Activated CD8-positive, alpha-beta T cell treated with anti-CD3 and anti-CD28 coated beads, Interleukin-2, amount 10 ng/mL, durations not matched to agents 7 days and 5 days (primary cell): ENCODE measurements at regions not wholly inside any gene's neighbourhood (a gene's known extent, or its start where the extent isn't known, plus 50 kb on each side); places are given as distances from the start of the nearest gene placed in this dataset.

Experiments used
- ATAC-seq: fragments of 150-1000 bp; cut with Tn5 transposase; one replicate; pipeline ENCODE4 v1.10.0; 2021; ENCODE audit warnings: moderate library complexity
- CTCF ChIA-PET: fragments of 350-600 bp; sonication (Branson Sonifier 250); formaldehyde crosslinking; loops from one replicate; lab custom pipeline; 2021; ENCODE audit warnings: antibody characterized with exemption; lab: Charles Lee
- POLR2A ChIA-PET: fragments of 350-600 bp; sonication (Branson Sonifier 250); formaldehyde crosslinking; loops from one replicate; lab custom pipeline; 2021; ENCODE audit warnings: antibody characterized with exemption; lab: Charles Lee
- DNase-seq: peaks from one replicate; pipeline ENCODE4 v3.0.0-alpha.2; 2020
- H3K27ac Mint-ChIP-seq: one replicate; pipeline ENCODE4 v1.8.0; 2021; ENCODE audit warnings: mild to moderate bottlenecking, mixed read lengths
- H3K27me3 Mint-ChIP-seq: one replicate; pipeline ENCODE4 v1.8.0; 2021; ENCODE audit warnings: low read depth, mixed read lengths
- H3K36me3 Mint-ChIP-seq: one replicate; pipeline ENCODE4 v1.8.0; 2021; ENCODE audit warnings: low read depth, mixed read lengths
- H3K4me1 Mint-ChIP-seq: one replicate; pipeline ENCODE4 v1.8.0; 2021; ENCODE audit warnings: low read depth, mixed read lengths
- H3K4me3 Mint-ChIP-seq: one replicate; pipeline ENCODE4 v1.8.0; 2021; ENCODE audit warnings: mild to moderate bottlenecking, mixed read lengths
- H3K9me3 Mint-ChIP-seq: one replicate; pipeline ENCODE4 v1.8.0; 2022; ENCODE audit warnings: mixed read lengths; ENCODE audit not compliant: insufficient read depth

- ChIA-PET CTCF (no interaction called here), POLR2A (no interaction called here)
- Mint-ChIP-seq H3K9me3 (no peaks in the 10 kb centered on the region), H3K36me3 (no peaks in the 10 kb centered on the region), H3K4me1 (no peaks in the 10 kb centered on the region), H3K27me3 (no peaks in the 10 kb centered on the region), H3K27ac (no peak overlapping the region), H3K4me3 (no peak overlapping the region)
- DNase-seq (no peak), ATAC-seq (no peak)
Measured at GRCh38 chr5:89127191-89127590, 244.2 kb upstream of the MEF2C start.

DNA sequence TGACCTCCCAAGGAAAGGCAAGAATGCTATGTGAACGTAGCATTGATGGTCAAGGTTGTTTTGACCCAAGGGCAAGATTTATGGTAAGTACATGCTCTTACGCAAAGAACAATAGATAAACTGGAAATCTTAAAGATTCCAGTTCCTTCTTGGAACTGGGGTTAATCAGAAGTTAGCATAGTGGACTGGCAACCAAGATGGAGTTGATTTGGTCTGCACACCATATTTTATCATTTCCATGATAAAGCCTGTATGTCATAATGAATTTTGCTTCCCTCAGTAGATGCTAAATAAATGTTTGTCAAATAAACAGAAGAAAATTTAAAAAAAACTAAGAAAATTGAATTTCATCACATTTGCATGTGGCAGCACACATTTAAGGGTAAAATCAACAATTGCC, 242.4 kb upstream of the MEF2C start:
- no peak overlapping the region for H3K27ac Mint-ChIP-seq
- H3K4me1 Mint-ChIP-seq: no peaks in the 10 kb centered on the region
- no peaks in the 10 kb centered on the region for H3K9me3 Mint-ChIP-seq
- H3K36me3 Mint-ChIP-seq: no peaks in the 10 kb centered on the region
- no peaks in the 10 kb centered on the region for H3K27me3 Mint-ChIP-seq
- DNase-seq: no peak
- ChIA-PET POLR2A (no interaction called here), CTCF (no interaction called here)
- no peak overlapping the region for H3K4me3 Mint-ChIP-seq
- no peak for ATAC-seq

DNA sequence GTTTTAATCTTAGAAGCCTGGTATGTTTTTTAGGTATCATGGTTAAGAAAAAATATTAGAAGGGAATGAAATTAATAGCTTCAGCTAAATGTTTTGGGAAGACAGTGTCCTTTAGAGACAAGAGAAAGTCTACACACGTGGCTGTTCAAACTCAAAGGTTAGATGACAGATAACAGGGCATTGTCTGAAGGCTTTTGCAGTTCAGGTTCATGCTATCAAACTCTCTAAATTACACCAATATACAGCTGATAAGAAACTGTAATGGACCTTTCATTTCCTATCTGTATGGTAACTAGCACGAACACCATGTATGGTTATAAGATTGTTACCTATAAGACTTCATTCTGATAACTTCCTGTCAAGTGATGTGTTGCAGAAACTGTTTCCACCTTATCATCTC, 240.6 kb upstream of the MEF2C start:
- Mint-ChIP-seq H3K27ac (no peak overlapping the region), H3K27me3 (no peaks in the 10 kb centered on the region), H3K4me3 (no peak overlapping the region), H3K4me1 (no peaks in the 10 kb centered on the region), H3K36me3 (no peaks in the 10 kb centered on the region), H3K9me3 (no peaks in the 10 kb centered on the region)
- ATAC-seq: no peak
- DNase-seq: no peak
- CTCF ChIA-PET: no interaction called here
- POLR2A ChIA-PET: no interaction called here

DNA sequence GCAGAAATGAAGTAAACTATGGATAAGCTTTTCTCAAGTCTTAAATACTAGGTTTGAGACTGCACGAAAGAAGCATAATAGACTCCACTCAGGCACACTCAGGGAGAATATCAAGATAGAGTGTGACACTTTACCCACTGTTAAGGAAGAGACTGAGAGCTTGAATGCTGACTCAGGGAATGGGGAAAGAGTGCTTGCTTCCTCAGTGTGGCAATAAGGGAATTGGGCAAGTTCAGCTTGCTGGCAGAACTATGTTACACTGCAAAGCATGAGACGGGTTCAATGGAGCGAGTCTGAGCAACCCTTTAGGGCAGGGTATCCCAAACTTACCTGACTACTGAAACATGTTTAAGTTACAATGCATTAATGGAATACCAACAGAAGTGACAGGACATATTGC, 237.7 kb upstream of the MEF2C start:
- no peak overlapping the region for H3K4me3 Mint-ChIP-seq
- no peaks in the 10 kb centered on the region for H3K36me3 Mint-ChIP-seq
- no peak for ATAC-seq
- no peaks in the 10 kb centered on the region for H3K27me3 Mint-ChIP-seq
- no peaks in the 10 kb centered on the region for H3K4me1 Mint-ChIP-seq
- no peak for DNase-seq
- CTCF ChIA-PET: no interaction called here
- POLR2A ChIA-PET: no interaction called here
- no peak overlapping the region for H3K27ac Mint-ChIP-seq
- no peaks in the 10 kb centered on the region for H3K9me3 Mint-ChIP-seq

GRCh38 chr5:89117124-89117644, 234.2 kb upstream of the MEF2C start:
- ChIA-PET CTCF (no interaction called here), POLR2A (no interaction called here)
- no peak overlapping the region for H3K4me3 Mint-ChIP-seq
- no peak for DNase-seq
- H3K9me3 Mint-ChIP-seq: no peaks in the 10 kb centered on the region
- ATAC-seq: no peak
- no peaks in the 10 kb centered on the region for H3K27me3 Mint-ChIP-seq
- no peak overlapping the region for H3K27ac Mint-ChIP-seq
- no peaks in the 10 kb centered on the region for H3K36me3 Mint-ChIP-seq
- H3K4me1 Mint-ChIP-seq: no peaks in the 10 kb centered on the region

- no peaks in the 10 kb centered on the region for H3K27me3 Mint-ChIP-seq
- POLR2A ChIA-PET: no interaction called here
Measured at GRCh38 chr5:89110916-89111646, 228.1 kb upstream of the MEF2C start.

DNA sequence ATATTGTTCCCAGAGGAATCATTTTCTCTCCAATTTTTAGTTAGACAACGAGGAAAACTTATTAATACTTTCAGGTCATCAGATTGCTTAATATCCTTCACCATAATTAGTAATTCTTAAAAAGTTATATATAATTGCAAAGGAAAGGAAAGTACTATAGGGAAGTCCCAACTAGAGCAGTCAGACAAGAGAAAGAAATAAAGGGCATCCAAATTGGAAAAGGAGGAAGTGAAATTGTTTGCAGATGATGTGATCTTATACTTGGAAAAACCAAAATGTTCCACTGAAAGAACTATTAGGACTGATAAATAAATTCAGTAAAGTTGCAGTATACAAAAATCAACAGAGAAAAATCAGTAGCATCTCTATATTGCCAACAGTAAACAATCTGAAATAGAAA, 223.5 kb upstream of the MEF2C start:
- H3K4me1 Mint-ChIP-seq: no peaks in the 10 kb centered on the region
- ATAC-seq (no peak), DNase-seq (no peak)
- CTCF ChIA-PET: no interaction called here
- no peaks in the 10 kb centered on the region for H3K36me3 Mint-ChIP-seq
- H3K27ac Mint-ChIP-seq: no peak overlapping the region
- POLR2A ChIA-PET: no interaction called here
- no peaks in the 10 kb centered on the region for H3K9me3 Mint-ChIP-seq
- H3K4me3 Mint-ChIP-seq: no peak overlapping the region
- H3K27me3 Mint-ChIP-seq: no peaks in the 10 kb centered on the region

More at GRCh38 chr5:89110916-89111646, 228.1 kb upstream of the MEF2C start:
- Mint-ChIP-seq H3K27ac (no peak overlapping the region), H3K4me1 (no peaks in the 10 kb centered on the region), H3K36me3 (no peaks in the 10 kb centered on the region), H3K4me3 (no peak overlapping the region), H3K9me3 (no peaks in the 10 kb centered on the region)
- CTCF ChIA-PET: no interaction called here
- ATAC-seq: no peak
- no peak for DNase-seq

DNA sequence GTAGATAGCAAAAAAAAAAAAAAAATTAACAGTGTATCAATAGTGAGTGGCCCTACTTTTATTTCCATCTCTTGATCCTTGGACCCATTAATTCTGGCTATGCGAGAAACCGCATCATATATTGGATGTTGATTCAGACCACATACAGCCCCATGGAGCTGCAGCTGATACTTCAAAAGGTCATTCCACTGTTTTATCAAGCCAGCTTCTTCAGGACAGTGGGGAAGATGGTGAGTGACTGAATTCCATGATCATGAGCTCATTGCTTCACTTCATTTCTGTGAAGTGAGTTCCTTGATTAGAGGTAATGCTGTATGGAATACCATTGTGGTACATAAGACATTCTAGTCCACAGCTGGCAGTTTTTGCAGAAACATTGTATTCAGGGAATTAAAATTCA, 222.9 kb upstream of the MEF2C start:
- H3K27me3 Mint-ChIP-seq: no peaks in the 10 kb centered on the region
- POLR2A ChIA-PET: no interaction called here
- no peaks in the 10 kb centered on the region for H3K4me1 Mint-ChIP-seq
- CTCF ChIA-PET: no interaction called here
- no peak for DNase-seq
- no peak overlapping the region for H3K4me3 Mint-ChIP-seq
- no peak for ATAC-seq
- H3K36me3 Mint-ChIP-seq: no peaks in the 10 kb centered on the region
- no peaks in the 10 kb centered on the region for H3K9me3 Mint-ChIP-seq
- no peak overlapping the region for H3K27ac Mint-ChIP-seq

GRCh38 chr5:89105171-89105695, 222.2 kb upstream of the MEF2C start:
- Mint-ChIP-seq H3K4me1 (no peaks in the 10 kb centered on the region), H3K27me3 (no peaks in the 10 kb centered on the region), H3K4me3 (no peak overlapping the region), H3K36me3 (no peaks in the 10 kb centered on the region), H3K27ac (no peak overlapping the region), H3K9me3 (no peaks in the 10 kb centered on the region)
- DNase-seq: no peak
- ChIA-PET POLR2A (no interaction called here), CTCF (no interaction called here)
- ATAC-seq: no peak

GRCh38 chr5:89098199-89098756, 215.3 kb upstream of the MEF2C start:
- ATAC-seq: no peak
- Mint-ChIP-seq H3K36me3 (no peaks in the 10 kb centered on the region), H3K9me3 (no peaks in the 10 kb centered on the region), H3K27ac (no peak overlapping the region), H3K27me3 (no peaks in the 10 kb centered on the region), H3K4me3 (no peak overlapping the region), H3K4me1 (no peaks in the 10 kb centered on the region)
- POLR2A ChIA-PET: no interaction called here
- CTCF ChIA-PET: no interaction called here
- DNase-seq: no peak

- no peaks in the 10 kb centered on the region for H3K4me1 Mint-ChIP-seq
- H3K27me3 Mint-ChIP-seq: no peaks in the 10 kb centered on the region
- H3K36me3 Mint-ChIP-seq: no peaks in the 10 kb centered on the region
Measured at GRCh38 chr5:89097103-89097502, 214.1 kb upstream of the MEF2C start.

DNA sequence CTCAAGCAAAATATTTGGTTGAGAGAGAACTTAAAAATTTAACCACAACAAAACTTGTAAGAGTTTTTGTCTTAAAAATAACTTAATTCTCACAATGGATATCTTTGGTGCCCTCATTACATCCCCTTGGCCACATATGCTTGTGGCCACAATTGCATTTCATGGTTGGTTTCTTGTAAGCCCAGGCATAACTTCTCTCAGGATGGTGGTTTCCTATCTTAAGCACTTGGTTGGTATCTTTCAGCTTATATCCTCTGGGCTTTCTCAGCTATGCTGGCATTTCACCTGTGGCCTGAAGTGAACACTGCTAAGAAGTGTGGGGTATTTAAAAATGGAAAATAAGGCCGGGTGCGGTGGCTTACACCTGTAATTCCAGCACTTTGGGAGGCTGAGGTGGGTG, 212.4 kb upstream of the MEF2C start:
- Mint-ChIP-seq H3K27ac (no peak overlapping the region), H3K4me3 (no peak overlapping the region), H3K36me3 (no peaks in the 10 kb centered on the region), H3K9me3 (no peaks in the 10 kb centered on the region), H3K27me3 (no peaks in the 10 kb centered on the region), H3K4me1 (no peaks in the 10 kb centered on the region)
- DNase-seq (no peak), ATAC-seq (no peak)
- POLR2A ChIA-PET: no interaction called here
- CTCF ChIA-PET: no interaction called here

More at GRCh38 chr5:89097103-89097502, 214.1 kb upstream of the MEF2C start:
- ATAC-seq (no peak), DNase-seq (no peak)
- no peak overlapping the region for H3K27ac Mint-ChIP-seq
- ChIA-PET POLR2A (no interaction called here), CTCF (no interaction called here)
- H3K9me3 Mint-ChIP-seq: no peaks in the 10 kb centered on the region
- H3K4me3 Mint-ChIP-seq: no peak overlapping the region
